ENCODE measurements at regions not wholly inside any gene's neighbourhood (a gene's known extent, or its start where the extent isn't known, plus 50 kb on each side); places are given as distances from the start of the nearest gene placed in this dataset.

DNA sequence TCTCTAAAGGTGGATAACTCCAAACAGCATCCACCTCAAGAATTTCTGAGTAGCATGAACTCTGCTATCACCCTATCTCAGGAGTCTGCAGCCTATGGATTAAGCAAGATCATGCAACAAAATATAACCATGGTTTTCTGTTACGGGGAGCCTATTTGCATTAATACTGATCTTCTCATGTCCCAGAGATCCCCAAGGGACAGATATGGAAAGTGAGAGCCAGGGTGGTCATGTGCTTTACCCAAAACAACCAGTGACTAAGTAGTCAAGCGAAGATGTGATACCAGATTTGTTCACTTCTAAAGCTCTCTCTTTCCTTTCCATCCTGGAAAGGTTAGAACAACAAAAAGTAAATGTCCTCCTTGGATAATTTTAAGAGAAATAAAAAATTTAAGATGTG is 125.1 kb downstream of the PRRX1 start:
- no peaks in the 10 kb centered on the region for H3K79me2 ChIP-seq (ENCODE audit: insufficient read depth, low read length)
- ChIA-PET CTCF (no interaction called here), POLR2A (no interaction called here), RAD21 (ENCODE audit: low non-redundant PET in 1 of 2, low total read pairs in 2 of 2, uncharacterized antibody in 2 of 2, unreplicated experiment in 2 of 2) (no interaction called here)
- no peaks in the 10 kb centered on the region for H3K4me1 ChIP-seq (ENCODE audit: control insufficient read depth in 1 of 2, insufficient read depth in 2 of 2, low read length in 2 of 2)
- no TSS peak for BruUV-seq (replicated peaks)
- no peaks in the 10 kb centered on the region for H3K9me3 ChIP-seq (ENCODE audit: control insufficient read depth in 1 of 2, insufficient read depth in 1 of 2, low read depth in 1 of 2, low read length in 2 of 2)
- intact Hi-C loops (cut with micrococcal nuclease): no loop called here
- no peaks in the 10 kb centered on the region for H3K36me3 ChIP-seq (ENCODE audit: control insufficient read depth in 1 of 2, insufficient read depth in 2 of 2, low read length in 2 of 2)
- no peak overlapping the region for H3K4me2 ChIP-seq (ENCODE audit: low read length)
- no peak overlapping the region for H3K4me3 ChIP-seq (replicated peaks in 1 of 2; ENCODE audit: low read depth in 1 of 2, low read length in 2 of 2)
- no peak for ATAC-seq
- no peaks in the 10 kb centered on the region for H4K20me1 ChIP-seq (ENCODE audit: insufficient read depth)
- TF ChIP-seq, protein P1, sequence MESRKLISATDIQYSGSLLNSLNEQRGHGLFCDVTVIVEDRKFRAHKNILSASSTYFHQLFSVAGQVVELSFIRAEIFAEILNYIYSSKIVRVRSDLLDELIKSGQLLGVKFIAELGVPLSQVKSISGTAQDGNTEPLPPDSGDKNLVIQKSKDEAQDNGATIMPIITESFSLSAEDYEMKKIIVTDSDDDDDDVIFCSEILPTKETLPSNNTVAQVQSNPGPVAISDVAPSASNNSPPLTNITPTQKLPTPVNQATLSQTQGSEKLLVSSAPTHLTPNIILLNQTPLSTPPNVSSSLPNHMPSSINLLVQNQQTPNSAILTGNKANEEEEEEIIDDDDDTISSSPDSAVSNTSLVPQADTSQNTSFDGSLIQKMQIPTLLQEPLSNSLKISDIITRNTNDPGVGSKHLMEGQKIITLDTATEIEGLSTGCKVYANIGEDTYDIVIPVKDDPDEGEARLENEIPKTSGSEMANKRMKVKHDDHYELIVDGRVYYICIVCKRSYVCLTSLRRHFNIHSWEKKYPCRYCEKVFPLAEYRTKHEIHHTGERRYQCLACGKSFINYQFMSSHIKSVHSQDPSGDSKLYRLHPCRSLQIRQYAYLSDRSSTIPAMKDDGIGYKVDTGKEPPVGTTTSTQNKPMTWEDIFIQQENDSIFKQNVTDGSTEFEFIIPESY (IDR thresholded peaks at IDR 0.05; ENCODE audit: extremely low read depth, insufficient replicate concordance, low read length): no peak
- TF ChIP-seq, protein P2, sequence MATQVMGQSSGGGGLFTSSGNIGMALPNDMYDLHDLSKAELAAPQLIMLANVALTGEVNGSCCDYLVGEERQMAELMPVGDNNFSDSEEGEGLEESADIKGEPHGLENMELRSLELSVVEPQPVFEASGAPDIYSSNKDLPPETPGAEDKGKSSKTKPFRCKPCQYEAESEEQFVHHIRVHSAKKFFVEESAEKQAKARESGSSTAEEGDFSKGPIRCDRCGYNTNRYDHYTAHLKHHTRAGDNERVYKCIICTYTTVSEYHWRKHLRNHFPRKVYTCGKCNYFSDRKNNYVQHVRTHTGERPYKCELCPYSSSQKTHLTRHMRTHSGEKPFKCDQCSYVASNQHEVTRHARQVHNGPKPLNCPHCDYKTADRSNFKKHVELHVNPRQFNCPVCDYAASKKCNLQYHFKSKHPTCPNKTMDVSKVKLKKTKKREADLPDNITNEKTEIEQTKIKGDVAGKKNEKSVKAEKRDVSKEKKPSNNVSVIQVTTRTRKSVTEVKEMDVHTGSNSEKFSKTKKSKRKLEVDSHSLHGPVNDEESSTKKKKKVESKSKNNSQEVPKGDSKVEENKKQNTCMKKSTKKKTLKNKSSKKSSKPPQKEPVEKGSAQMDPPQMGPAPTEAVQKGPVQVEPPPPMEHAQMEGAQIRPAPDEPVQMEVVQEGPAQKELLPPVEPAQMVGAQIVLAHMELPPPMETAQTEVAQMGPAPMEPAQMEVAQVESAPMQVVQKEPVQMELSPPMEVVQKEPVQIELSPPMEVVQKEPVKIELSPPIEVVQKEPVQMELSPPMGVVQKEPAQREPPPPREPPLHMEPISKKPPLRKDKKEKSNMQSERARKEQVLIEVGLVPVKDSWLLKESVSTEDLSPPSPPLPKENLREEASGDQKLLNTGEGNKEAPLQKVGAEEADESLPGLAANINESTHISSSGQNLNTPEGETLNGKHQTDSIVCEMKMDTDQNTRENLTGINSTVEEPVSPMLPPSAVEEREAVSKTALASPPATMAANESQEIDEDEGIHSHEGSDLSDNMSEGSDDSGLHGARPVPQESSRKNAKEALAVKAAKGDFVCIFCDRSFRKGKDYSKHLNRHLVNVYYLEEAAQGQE (IDR thresholded peaks at IDR 0.05; ENCODE audit: low read depth): no peak
- TF ChIP-seq, protein P3, sequence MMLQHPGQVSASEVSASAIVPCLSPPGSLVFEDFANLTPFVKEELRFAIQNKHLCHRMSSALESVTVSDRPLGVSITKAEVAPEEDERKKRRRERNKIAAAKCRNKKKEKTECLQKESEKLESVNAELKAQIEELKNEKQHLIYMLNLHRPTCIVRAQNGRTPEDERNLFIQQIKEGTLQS (IDR thresholded peaks at IDR 0.05): no peak
- TF ChIP-seq, protein P4, sequence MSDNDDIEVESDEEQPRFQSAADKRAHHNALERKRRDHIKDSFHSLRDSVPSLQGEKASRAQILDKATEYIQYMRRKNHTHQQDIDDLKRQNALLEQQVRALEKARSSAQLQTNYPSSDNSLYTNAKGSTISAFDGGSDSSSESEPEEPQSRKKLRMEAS (IDR thresholded peaks at IDR 0.05): no peak
- TF ChIP-seq, protein P5, sequence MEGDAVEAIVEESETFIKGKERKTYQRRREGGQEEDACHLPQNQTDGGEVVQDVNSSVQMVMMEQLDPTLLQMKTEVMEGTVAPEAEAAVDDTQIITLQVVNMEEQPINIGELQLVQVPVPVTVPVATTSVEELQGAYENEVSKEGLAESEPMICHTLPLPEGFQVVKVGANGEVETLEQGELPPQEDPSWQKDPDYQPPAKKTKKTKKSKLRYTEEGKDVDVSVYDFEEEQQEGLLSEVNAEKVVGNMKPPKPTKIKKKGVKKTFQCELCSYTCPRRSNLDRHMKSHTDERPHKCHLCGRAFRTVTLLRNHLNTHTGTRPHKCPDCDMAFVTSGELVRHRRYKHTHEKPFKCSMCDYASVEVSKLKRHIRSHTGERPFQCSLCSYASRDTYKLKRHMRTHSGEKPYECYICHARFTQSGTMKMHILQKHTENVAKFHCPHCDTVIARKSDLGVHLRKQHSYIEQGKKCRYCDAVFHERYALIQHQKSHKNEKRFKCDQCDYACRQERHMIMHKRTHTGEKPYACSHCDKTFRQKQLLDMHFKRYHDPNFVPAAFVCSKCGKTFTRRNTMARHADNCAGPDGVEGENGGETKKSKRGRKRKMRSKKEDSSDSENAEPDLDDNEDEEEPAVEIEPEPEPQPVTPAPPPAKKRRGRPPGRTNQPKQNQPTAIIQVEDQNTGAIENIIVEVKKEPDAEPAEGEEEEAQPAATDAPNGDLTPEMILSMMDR (IDR thresholded peaks at IDR 0.05 in 2 of 3, conservative IDR thresholded peaks at IDR 0.05 in 1 of 3; ENCODE audit: borderline replicate concordance in 1 of 3, insufficient read depth in 1 of 3, low read depth in 2 of 3, low read length in 2 of 3): no peak
- TF ChIP-seq ZNF274 (IDR thresholded peaks at IDR 0.05; ENCODE audit: low read depth, low read length) (no peak), CEBPB (IDR thresholded peaks at IDR 0.05; ENCODE audit: low read depth) (no peak), ZFX (IDR thresholded peaks at IDR 0.05) (no peak), SRF (IDR thresholded peaks at IDR 0.05; ENCODE audit: low read depth) (no peak), SP1 (IDR thresholded peaks at IDR 0.05; ENCODE audit: low read depth) (no peak), YY1 (IDR thresholded peaks at IDR 0.05; ENCODE audit: extremely low read depth, insufficient replicate concordance, low read depth, low read length) (no peak), JUND (IDR thresholded peaks at IDR 0.05) (no peak)
- H3K27me3 ChIP-seq (ENCODE audit: insufficient read depth, low read length): no peaks in the 10 kb centered on the region
- H3K9me2 ChIP-seq (ENCODE audit: insufficient read depth): no peaks in the 10 kb centered on the region
- no peak for DNase-seq (ENCODE audit: low read depth, low spot score)
- H3K9ac ChIP-seq (ENCODE audit: low read length): no peak overlapping the region
- H2AFZ ChIP-seq (ENCODE audit: low read depth, low read length, poor library complexity, severe bottlenecking): no peak overlapping the region
- no peak overlapping the region for H3K27ac ChIP-seq (ENCODE audit: low read depth, low read length)
